ENCODE measurements at regions not wholly inside any gene's neighbourhood (a gene's known extent, or its start where the extent isn't known, plus 50 kb on each side); places are given as distances from the start of the nearest gene placed in this dataset.

DNA sequence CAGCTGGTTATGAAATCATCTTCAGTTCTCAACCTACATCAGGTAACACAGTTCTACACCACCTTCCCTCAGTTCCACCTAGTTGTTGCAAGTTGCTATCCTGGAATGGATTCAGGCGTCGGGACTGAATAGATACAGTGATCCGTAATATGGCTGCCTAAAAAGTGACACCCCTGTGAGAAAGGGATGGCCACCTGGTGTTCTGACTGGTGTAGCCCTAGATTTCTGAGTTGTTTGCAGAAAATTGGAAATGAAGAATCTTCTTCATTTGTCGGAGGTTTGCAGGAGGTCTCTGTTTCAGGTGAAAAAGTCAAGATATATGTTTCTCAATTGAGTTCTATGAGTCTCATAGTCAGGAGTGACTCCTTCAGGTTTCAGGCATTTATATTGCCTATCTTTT is 225.8 kb upstream of the ELAC2 start:
- TF ChIP-seq, protein P1, sequence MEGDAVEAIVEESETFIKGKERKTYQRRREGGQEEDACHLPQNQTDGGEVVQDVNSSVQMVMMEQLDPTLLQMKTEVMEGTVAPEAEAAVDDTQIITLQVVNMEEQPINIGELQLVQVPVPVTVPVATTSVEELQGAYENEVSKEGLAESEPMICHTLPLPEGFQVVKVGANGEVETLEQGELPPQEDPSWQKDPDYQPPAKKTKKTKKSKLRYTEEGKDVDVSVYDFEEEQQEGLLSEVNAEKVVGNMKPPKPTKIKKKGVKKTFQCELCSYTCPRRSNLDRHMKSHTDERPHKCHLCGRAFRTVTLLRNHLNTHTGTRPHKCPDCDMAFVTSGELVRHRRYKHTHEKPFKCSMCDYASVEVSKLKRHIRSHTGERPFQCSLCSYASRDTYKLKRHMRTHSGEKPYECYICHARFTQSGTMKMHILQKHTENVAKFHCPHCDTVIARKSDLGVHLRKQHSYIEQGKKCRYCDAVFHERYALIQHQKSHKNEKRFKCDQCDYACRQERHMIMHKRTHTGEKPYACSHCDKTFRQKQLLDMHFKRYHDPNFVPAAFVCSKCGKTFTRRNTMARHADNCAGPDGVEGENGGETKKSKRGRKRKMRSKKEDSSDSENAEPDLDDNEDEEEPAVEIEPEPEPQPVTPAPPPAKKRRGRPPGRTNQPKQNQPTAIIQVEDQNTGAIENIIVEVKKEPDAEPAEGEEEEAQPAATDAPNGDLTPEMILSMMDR (IDR thresholded peaks at IDR 0.05), result no peak
- no peak for TF ChIP-seq ZFX (IDR thresholded peaks at IDR 0.05; ENCODE audit: borderline replicate concordance)
